ENCODE measurements at regions not wholly inside any gene's neighbourhood (a gene's known extent, or its start where the extent isn't known, plus 50 kb on each side); places are given as distances from the start of the nearest gene placed in this dataset.

DNA sequence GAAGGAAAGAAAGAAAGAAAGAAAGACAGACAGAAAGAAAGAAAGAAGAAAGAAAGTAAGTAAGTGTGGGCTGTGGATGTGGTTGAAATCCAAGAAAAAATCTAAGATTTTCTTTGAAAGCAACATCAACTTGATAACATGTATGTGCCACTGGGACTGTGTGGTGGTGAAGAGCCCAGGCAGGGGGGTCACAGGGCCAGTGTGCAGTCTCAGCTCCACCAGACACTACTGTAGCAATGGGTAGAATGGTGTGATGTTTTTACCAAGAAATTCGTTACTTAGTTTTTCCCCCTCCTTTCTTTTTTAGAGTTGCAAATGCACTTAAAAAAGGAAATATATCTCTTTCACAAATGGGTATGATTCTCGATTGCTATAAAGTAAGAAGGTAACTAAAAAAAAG is 71.9 kb upstream of the CNEP1R1 start:
- TF ChIP-seq, protein P1, sequence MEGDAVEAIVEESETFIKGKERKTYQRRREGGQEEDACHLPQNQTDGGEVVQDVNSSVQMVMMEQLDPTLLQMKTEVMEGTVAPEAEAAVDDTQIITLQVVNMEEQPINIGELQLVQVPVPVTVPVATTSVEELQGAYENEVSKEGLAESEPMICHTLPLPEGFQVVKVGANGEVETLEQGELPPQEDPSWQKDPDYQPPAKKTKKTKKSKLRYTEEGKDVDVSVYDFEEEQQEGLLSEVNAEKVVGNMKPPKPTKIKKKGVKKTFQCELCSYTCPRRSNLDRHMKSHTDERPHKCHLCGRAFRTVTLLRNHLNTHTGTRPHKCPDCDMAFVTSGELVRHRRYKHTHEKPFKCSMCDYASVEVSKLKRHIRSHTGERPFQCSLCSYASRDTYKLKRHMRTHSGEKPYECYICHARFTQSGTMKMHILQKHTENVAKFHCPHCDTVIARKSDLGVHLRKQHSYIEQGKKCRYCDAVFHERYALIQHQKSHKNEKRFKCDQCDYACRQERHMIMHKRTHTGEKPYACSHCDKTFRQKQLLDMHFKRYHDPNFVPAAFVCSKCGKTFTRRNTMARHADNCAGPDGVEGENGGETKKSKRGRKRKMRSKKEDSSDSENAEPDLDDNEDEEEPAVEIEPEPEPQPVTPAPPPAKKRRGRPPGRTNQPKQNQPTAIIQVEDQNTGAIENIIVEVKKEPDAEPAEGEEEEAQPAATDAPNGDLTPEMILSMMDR (conservative IDR thresholded peaks at IDR 0.05; ENCODE audit: low read depth, low read length), result no peak
- TF ChIP-seq EZH2 (IDR thresholded peaks at IDR 0.05; ENCODE audit: borderline replicate concordance, low read depth, low read length, poor library complexity, severe bottlenecking), result no peak
